ENCODE measurements at regions not wholly inside any gene's neighbourhood (a gene's known extent, or its start where the extent isn't known, plus 50 kb on each side); places are given as distances from the start of the nearest gene placed in this dataset.

DNA sequence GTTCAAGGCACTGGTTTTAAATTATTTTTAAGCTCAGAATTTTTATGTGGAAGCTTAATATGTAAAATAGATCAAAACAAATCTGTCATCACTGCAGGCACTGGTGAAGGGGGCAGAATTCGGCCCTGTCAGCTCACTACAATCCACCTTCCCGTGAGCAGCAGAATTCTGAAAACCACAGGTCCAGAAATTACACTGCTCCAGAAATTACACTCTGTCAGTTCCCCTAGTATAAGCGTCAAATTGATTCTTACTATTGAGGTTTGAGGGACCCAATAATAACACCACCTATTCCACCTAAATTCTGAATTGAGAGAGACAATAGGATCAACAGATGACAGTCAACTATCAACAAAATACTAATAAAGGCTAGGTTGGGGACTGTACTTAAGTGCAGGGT, 245.5 kb downstream of the PHLDA1 start:
- DNase-seq, result no peak

GRCh38 chr12:75784591-75784990, 247.0 kb downstream of the PHLDA1 start:
- peak; percentile 90 for DNase-seq

GRCh38 chr12:75783093-75783877, 248.3 kb downstream of the PHLDA1 start:
- no peak for DNase-seq

GRCh38 chr12:75782069-75782581, 249.5 kb downstream of the PHLDA1 start:
- DNase-seq, result no peak

DNA sequence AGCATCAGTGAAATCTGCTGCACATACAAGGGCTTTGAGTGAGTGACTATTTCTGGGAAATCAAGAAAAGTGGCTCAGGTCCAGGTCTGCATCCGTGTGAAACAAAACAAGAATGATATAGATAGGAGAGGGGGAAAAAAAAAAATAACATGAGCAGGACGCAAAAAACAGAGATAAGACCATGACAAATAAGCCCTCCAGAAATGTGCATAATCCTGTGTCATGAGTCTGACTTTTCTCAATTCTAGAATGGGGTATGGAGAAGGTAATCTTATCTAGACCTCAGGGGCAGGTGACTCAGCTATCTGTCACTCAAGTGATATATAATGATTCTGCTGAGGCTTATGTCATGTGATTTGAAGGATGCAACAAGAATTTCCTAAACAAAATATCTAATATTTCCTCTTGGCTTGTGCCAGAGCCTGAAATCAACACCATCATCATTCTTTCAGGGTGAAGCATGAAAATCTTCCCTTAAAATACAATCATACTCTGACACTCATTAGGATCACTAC, 250.0 kb downstream of the PHLDA1 start:
- DNase-seq, result no peak

DNA sequence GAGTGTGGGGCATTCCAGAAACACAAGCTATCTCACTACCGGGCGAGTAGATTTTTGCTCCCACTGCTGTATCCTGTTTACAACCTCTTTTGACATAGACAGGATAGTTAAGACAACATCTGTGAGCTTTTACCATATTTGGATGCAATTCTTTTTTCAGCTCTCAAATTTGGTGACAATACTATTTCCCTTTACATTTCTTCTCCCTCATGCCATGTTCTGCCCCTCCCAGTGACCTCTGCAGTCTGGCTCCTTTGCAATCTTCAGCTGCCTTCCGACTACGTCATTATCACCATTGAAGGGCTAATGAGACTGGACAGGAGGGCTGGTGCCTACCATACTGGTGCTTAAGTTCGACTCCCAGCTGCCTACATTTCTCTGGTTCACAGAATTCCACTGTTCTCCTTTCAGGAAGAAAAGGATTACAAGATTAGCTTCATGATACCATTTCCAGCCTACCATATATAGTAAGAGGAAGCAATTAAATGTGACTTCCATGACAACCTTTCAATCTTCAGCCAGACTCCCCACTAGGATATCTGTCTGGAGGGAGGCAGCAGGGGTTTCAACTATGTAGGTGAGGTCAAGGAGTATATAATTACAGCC, 251.6 kb downstream of the PHLDA1 start:
- no peak for DNase-seq

- no peak for DNase-seq
Observed at GRCh38 chr12:75774261-75775052, 257.1 kb downstream of the PHLDA1 start.

- no peak for DNase-seq
Observed at GRCh38 chr12:75773377-75773776, 258.2 kb downstream of the PHLDA1 start.

- no peak for DNase-seq
Observed at GRCh38 chr12:75771023-75771422, 259.6 kb upstream of the KRR1 start.

DNA sequence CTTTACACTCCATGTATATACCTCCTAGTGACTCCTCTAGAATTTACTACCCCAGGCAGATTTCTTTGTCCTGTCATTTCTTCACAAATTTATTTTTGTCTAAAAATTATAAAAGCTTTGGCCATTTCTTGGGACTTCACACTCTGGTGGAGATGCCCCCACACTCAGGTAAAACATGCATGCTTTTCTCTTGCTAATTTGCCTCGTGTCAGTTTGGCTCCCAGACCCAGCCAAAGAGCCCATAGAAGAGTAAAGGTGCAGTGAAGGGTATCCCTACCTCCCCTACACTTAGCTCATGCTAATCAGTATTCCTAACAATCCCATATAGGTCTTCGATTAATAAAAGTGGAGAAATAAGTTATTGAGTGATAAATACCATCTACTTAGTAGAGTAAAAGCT, 256.5 kb upstream of the KRR1 start:
- DNase-seq, result no peak

DNA sequence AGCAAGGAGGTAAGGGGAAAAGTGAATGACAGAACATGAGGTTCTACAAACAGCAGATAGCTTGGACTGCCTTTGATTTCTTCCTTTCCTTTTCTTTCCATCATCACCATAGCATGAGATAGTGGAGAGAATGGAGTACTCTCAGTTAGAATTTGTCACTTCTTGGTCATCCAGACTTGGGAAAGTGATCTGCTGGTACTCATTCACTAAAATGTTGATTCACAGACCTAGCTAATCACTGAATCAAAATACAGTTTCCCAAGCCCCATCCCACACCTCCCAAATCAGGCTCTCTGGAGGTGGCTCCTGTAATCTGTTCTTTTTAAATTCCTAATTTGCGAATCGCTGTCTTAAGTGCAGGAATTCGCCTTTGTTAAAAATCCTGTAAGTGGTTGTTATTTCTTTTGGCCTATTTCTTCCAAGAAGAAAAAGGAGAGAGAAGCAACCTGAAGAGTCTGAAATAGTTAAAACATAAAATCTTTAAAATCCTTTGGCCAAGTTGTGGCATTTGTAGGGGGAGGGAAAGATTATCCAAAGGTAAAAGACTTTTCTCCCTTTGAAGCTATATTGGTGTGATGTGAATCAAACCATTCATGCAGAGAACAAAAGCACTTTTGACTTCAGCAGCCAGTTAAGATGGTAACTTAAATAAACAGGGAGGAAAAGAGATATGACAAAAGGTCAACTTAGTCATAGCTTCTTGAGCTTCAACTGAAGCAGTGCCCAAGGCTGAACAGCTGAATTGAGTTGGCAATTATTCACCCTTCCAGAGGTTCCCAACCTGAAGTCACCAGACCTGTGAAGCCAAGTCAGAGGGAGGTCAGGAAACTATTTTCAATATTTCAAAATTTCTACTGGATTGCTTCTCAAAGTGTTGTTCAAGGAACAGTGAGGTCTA, 255.1 kb upstream of the KRR1 start:
- no peak for DNase-seq

GRCh38 chr12:75765170-75766059, 254.0 kb upstream of the KRR1 start:
- DNase-seq, result no peak

- no peak for DNase-seq
Observed at GRCh38 chr12:75764091-75764841, 252.9 kb upstream of the KRR1 start.

DNA sequence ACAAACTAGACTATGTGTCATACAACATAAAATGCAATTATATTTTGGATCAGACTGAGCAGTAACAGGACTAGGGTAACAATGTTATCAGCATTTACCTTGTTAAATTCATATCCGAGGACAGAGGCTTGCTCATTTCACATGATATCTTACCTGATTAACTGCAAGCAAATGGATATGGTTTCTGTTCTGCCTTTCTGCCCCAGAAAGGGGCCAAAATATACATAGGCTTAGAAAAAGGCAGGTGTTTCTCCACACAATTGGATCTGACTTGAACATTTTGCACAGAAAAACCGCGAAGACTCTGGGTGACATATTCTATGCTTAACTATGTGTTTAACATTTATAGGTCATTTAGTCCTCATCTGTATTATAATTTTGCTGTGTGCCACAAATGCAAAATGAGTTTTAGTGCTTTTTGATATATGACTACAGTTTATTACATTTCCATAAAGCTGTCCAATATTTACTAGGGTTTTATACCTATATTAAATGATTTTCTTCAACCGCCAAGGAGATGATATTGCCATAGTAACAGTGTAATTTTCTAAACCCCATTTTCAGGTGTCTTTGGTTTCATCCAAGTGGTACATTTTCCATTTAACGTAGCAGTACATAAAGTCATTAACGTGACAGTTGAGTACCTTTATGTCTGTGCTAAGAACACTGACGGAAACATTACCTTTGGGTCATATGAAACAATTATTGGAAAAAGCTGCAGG, 249.3 kb upstream of the KRR1 start:
- DNase-seq, result no peak

GRCh38 chr12:75759842-75760572, 248.6 kb upstream of the KRR1 start:
- DNase-seq, result no peak

DNA sequence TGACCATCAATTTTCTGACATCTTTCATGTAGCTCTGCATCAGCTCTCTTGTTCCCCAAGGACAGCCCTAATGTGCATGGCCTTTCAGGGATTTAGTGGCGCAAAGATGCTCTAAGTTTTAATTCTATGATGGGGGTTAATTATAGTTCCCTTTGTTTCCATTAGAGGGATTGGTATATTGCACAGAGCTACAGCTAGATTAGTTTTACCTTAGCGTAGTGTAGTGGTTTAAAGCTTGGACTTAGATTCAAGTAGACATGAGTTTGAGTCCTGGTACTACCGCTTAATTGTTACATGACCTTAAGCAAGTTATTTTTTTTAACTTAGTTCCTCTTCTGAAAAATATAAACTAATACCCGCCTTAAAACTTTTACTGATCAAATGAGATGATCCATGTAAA, 247.8 kb upstream of the KRR1 start:
- no peak for DNase-seq

DNA sequence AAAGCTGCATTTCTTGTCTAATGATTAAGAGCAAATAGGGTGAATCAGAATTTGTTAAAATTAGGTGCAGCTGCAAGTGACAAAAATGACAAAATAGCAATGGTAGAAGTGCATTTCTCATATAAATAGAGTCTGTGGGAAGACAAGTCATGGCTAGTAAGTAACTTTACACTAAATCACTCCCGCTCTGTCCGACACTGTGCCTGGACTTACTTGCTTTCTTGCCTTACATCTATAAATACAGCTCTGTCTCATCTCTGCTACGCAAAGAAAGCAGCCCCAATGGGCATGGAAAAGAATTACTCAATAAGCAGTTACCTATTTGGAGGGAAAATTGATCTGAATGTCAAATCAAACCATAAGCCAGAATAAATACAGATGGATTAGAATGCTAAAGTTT, 245.4 kb upstream of the KRR1 start:
- no peak for DNase-seq

GRCh38 chr12:75756111-75756510, 244.7 kb upstream of the KRR1 start:
- DNase-seq, result no peak

DNA sequence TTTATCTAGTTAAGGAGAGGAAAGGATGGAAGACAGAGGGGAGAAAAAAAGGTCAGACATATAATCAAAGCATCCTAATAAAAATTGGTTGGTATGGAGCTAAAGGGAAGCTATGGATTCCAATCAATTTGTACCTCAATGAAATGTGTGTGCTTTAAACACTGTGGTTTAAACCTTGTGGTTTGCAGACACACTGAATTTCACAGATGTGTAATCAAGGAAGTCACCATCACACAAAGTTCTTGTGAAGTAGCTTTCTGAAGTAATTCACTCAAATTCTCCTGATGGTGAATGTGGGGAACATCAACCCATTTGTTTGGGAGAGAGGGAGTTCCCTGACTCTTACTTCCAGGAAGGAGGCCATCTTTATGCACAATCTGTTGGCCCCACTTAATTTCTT, 243.3 kb upstream of the KRR1 start:
- no peak for DNase-seq
